ENCODE measurements at regions not wholly inside any gene's neighbourhood (a gene's known extent, or its start where the extent isn't known, plus 50 kb on each side); places are given as distances from the start of the nearest gene placed in this dataset.

DNA sequence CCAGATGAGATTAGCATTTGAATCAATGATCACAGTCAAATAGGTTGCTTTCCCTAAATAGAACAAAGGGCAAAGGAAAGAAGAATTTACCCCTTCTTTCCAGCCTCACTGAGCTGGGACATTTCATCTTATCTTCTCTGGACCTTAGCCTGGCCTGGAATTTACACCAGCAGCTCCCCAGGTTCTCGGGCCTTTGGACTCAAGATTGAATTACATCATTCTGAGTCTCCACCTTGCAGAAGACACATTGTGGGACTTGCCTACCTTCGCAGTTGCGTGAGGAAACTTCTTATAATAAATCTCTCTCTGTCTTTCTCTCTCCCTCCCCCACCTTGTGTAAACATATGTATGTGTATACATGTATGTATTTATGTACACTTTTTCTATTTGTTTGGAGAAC is 732.4 kb downstream of the IPMK start:
- no peak for DNase-seq (ENCODE audit: low spot score)

DNA sequence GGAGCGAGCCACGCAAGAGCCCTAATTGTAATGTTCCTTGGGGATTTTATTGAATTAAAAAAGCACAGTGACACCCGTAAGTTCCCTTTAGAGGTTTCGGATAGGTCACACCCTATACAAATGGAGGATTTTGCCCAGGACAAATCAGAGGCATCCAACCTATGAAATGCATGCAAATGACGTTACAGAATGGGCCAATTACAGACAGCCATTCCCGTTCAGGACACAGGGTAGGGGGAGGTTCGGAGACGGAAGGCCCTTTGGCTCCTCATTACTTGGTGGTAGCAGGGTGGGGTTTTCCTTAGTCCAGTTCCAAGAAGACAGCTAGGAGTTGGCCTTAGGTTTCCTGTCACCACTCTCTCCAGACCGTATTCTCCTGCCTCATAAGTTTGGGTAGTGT is 754.1 kb downstream of the IPMK start:
- DNase-seq (ENCODE audit: low spot score) = no peak

DNA sequence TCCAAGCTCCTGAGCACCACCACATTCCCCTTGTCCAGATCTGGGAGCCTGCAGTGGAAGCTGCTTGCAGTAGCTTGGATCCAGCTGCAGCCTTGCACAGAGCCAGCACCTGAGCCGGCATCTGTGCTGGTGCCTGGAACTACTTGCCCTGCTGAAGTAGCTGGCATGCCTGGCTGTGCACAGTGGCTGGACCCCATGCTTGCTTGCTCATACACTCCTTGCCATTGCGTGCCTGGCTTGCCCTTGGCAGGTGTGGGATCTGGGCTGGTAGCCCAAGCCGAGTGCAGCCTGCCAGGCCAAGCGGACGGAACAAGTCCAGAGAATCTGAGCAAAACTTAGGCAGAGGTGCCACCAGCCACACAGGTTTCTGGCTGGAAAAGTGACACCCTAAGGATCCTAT is 759.9 kb downstream of the IPMK start:
- no peak for DNase-seq (ENCODE audit: low spot score)

DNA sequence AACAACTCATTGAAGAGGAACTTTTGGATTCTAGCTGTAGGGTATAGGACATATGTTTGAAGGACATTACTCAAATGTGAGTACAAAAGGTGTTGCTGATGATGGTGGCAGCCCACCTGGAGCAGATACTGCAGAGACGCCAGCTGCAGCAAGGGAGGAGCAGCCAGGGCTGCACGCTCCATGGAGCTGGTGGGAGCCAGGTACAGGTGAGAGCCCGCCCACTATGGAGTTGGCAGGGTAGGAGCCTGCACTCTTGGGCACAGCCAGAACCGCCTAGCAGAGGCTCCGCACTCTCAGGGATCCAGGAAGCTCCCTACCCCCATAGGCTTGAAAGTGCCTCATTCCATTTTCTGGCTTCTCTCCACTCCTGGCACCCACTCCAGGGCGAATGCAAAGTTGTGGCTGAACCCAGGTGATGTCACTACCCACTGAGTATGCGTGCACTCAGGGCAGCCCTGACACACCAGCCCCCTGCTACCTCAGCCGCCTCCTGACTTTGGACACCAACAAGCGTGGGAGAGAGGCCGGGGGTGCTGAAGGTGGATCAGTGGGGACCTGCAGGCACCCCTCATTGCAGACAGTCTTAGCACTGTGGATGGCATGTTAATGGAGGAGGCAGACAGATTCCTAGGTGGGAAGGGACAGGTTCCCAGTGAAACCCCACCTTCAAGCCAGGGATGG is 761.1 kb downstream of the IPMK start:
- DNase-seq (ENCODE audit: low spot score) = no peak

DNA sequence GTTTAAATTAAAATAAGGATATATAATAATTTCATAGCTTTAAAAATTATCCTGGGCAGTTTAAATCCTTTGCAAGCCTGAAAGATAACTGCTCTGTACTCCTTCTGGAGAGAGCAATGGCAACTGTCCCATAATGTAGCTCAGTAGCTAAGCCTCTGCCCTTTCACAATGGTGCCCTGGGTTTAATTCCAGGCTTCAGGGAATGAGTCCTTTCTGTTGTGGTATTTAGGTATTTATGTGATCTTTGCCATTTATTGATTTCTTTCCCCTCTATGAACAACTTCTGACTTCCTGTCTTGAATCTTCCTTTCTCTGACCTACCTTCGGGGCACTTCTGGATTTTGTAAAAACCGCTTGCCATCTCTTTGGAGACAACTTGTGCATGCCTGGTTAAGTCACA is 773.2 kb downstream of the IPMK start:
- DNase-seq (ENCODE audit: low spot score) = no peak

DNA sequence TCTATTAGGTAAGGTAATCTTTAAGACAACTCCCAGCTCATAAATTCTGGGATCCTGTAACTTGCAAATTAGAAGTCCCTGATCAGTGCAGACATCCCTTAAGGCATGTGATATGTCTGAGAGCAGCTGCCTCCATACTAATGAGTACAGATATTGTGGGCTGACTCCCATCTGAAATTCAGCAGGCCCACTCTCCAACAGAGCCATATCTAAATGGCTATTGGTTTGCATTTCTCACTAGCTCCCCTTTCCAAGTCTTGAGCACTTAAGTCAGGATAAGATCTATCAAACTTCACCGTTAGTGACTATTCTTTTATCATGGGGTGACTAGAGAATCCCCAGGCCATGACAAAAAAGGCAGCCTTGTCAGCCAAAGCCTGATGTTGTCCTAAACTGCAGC is 785.4 kb downstream of the IPMK start:
- no peak for DNase-seq (ENCODE audit: low spot score)

DNA sequence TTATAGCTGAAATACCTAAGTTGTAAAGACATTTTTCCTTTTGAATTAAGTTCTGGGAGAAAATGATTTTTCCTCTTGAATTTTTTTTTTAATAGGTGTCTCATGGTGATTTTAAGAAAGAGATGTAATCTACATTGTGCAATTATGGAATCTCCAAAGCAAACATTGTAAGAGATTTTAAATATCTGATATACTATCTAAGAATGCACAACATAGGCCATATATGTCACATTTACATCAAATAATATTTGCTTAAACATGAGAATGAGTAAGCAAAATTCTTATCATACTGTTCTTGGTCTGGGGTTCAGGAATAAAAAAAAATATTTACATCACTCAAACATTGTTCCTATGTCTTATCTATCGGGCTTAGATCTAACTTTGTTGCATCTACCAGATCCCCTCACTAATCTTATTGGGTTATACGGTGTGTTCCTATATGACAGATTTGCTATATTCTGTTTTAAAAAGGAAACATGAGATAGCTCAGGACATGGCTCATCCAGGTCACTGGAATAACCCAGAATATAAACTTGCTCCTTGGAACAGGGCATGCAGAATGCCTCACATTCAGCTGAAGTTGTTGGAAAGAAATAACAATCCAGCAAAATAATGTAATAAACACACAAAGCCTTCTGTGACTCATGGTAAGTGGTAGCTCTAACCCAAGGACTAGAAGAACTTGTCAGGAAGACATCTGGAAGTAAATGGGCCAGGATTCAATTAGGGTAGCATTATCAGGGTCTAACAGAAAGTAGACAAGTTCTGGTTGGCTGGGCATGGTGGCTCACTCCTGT is 794.7 kb downstream of the IPMK start:
- no peak for DNase-seq (ENCODE audit: low spot score)

DNA sequence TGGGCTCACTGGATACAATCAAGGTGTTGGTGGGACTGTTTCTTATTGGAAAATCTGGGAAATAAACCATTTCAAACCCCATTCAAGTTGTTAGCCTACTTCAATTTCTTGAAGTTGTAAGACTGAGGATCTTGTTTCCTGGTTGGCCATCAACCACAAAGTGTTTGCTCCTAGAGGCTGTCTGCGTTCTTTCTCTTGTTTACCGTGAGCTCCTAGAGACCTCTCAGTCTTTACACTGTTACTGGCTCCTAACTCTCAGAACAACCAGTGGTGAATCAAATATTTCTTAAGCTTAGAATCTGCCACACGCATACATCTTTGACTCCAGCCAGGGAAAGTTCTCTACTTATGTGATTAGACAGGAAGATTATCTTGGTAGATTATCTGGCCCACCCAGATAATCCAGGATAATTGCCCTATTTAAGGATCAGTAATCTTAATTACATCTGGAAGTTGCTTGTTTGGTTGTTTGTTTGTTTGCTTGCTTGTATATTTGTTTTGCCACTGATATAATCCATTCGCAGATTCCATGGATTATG is 798.7 kb downstream of the IPMK start:
- no peak for DNase-seq (ENCODE audit: low spot score)

DNA sequence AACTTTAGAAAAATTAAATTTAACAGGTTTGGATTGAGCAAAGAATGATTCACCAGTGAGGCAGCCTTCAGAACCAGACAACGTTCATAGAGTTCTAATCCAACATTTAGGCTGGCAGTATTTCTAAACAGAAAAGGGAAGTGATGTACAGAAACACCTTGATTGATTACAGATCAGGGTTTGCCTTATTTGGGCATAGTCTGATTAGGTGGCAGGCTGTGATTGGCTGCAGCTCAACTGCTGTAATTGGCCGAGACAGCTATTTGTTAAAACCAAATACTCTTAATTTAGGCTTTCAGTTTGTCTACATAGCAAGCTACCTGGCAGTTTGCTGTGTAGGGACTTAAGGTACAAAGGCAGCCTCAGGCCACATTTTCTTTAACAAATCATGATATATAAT is 802.5 kb downstream of the IPMK start:
- DNase-seq (ENCODE audit: low spot score) = no peak

DNA sequence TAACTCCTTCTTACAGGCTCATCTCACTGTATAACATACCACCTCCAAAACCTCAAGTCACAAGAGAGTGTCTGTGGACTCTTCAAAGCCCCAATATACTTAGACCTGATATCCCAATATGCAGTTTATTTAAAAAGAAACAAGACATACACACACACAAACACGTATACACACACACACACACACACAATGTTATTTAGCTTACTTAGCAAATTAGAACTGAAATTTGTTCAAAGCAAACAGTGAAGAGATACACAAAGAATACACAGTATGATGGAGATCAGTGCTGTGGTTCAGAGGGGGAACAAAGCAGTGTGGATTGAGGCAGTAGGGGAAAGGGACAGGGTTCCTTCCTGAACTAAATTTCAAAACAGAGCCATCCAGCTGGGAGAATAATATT is 807.2 kb downstream of the IPMK start:
- DNase-seq (ENCODE audit: low spot score) = no peak

DNA sequence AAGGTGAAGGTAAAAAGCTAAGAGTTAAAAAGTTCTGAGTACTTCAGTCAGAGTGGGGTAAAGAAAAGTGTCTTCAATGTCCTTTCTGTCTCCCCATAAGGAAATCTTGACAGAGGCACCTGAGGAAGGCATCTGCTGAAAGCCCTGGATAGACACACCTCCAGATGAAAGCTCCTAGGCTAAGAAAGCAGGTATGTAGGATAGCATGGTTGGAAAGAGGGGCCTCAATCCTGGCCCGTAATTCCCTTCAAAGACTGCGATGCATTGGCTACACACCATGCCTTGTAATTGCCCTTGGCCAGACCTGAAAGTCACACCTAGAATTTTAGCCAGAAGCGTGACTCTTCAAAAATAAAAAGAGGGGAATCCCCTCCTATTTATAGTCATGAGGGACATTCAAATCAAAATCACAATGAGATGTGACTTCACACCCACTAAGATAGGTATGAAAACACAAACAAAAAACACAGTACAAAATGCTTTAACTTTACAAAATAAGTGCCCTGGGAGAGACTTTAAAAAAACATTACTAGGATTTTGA is 809.7 kb downstream of the IPMK start:
- DNase-seq (ENCODE audit: low spot score) = no peak

DNA sequence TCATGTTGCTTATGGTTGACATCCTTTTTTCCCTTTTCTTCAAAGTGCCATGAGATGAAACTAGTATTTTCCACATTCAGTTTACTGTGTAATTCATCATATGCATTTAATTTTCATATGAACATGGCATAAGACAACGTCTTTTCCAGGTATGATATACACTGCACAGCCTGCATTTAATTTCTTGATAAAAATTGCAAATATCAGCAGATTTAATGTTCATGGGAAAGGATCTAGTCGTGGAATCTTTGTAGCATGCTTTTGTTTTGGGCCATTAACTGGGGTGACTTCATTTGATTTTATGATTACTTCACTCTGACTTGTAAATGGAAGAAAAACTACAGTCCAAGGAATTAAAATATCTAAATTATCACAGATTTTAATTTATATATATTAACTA is 837.3 kb downstream of the IPMK start:
- no peak for DNase-seq (ENCODE audit: low spot score)

DNA sequence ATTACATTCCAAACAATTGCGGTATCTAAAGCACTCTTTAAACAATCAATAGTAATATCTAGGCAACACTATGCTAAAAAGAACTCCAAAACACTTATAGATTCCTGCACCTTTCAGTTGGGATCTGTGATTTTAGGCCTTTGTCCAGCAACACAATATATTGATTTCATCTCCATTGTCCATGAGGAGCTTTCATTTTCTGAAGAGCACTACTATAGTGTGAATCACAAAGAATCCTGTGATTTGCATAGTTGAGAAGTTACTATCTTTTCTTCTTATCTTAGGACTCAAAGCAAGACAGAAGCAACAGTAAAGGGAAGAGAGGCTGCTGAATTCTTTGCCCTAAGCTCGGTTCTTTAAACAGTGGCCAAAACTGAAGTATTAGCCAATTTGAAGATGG is 846.8 kb downstream of the IPMK start:
- DNase-seq (ENCODE audit: low spot score) = no peak

DNA sequence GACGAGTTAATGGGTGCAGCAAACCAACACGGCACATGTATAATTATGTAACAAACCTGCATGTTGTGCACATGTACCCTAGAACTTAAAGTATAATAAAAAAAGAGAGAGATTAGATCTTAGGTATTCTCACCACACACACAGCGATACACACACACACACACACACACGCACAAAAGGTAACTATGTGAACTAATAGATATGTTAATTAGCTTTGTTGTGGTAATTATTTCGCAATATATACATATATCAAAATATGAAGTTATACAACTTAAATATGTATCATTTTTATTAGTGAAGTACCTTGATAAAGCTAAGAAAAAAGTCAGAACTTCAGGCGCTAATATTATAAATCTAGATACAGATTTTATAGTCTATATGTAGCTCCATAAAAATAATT is 849.2 kb downstream of the IPMK start:
- DNase-seq (ENCODE audit: low spot score) = no peak

DNA sequence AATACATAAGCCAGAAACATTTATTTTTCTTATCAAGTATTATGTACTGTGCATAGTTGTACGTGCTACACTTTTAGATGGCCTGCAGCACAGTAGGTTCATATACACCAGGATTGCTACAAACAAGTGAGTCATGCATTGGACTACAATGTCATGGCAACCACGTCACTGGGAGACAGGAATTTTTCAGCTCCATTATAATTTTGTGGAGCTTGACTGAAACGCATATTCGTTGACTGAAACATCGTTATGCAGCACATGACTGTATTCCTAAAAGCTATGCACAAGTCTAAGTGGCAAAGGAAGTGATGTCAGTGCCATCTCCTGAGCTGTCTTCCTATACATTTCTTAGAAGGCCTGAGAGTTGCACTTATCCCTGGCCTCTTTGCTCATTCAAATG is 871.8 kb downstream of the IPMK start:
- DNase-seq (ENCODE audit: low spot score) = no peak

DNA sequence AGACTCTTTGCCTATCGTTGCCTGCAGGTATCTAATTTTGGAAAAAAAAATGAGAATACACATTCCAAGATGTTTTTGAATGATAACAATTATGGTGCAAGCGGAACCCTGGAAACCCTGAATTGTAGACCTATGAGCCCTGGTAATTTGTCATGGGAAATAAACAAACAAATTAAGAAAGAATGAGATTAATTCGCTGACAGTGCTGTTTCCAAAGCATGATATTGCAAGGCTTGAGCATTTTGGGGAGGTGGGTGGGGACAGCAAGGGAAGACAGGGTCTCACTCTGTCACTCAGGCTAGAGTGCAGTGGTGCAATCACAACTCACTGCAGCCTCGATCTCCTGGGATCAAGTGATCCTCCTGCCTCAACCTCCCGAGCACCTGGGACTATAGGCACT is 900.3 kb downstream of the IPMK start:
- no peak for DNase-seq (ENCODE audit: low spot score)

DNA sequence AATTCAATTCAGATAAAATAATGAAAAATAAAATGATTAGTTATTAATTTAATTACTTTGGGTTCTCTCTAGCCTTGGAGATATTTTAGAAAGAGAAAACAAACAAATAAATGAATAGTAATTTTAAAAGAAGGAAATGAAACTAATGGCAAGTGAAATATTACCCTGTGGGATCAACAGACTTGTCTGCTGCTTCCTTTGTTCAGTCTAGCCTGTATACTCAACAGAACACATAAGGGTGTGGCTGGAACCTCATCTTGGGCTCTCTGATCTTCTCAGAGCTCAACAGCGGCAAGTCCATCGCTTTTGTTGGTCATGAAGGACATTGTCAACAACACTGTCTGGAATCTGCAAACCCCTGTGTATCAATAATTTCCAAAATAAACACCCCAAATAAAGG is 904.9 kb downstream of the IPMK start:
- DNase-seq (ENCODE audit: low spot score) = no peak

DNA sequence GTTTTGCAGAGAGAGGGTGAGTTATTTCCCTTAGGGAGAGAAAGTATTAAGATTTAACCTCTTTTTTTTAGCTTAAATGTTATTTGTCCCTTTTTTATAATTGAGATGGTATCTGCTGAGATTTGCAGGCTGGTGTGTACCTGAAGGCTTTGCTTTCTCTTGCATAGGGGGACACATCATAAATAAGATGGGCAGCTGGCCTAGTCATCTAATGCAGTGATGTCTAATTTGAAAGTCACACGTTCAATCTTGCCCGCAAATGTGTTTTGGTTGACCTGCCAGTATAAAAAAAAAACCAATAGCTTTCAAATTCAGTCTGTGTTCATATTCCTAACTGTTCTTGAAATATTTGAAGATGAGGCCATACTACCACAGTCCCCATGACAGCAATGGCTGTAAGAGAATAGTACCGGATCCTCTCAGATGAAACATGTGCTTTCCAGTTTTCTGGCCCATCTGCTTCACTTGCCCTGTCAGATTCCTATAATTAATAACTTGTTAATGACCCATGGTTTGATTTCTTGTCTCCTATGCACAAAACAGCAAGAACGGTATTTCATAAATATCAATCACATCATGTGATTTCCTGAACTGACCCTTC is 914.2 kb downstream of the IPMK start:
- no peak for DNase-seq (ENCODE audit: low spot score)

DNA sequence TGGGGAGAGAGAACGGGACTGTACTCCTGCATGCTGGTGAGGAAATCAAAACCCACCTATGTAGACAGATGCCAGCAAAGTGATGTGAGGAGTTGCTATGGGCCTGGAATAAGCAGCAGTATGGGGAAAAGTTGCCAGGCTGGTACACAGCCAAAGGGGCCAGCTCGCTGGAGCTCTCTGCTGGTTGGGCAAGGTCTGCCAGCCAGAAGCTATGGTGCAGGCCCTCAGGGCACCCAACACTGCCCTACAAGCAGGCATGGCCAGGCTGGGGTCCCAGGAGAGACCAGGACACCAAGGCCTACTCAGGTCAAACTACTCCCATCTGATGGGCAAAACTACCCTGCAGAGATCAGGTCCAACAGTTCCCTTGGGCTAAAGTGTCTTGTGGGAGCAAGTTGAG is 916.6 kb downstream of the IPMK start:
- no peak for DNase-seq (ENCODE audit: low spot score)

DNA sequence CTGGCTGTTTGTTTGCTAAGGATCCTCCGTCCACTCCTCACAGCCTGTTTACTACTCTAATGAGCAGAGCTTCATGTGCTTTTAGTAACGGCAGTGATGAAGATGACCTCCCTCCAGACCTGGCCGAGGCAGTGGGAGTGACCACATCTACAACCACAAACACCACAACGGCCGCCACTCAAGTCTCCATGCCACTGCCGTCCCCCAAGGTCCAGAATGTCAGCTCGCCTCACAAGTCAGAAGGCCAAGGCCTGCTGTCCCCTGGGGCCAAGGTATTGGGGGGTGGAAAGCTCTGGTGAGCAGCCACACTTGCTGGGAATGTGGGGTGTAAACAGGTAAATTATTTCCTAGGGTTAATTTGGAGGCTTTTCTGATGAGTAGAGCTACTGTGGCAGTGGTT is 926.4 kb downstream of the IPMK start:
- DNase-seq (ENCODE audit: low spot score) = no peak

DNA sequence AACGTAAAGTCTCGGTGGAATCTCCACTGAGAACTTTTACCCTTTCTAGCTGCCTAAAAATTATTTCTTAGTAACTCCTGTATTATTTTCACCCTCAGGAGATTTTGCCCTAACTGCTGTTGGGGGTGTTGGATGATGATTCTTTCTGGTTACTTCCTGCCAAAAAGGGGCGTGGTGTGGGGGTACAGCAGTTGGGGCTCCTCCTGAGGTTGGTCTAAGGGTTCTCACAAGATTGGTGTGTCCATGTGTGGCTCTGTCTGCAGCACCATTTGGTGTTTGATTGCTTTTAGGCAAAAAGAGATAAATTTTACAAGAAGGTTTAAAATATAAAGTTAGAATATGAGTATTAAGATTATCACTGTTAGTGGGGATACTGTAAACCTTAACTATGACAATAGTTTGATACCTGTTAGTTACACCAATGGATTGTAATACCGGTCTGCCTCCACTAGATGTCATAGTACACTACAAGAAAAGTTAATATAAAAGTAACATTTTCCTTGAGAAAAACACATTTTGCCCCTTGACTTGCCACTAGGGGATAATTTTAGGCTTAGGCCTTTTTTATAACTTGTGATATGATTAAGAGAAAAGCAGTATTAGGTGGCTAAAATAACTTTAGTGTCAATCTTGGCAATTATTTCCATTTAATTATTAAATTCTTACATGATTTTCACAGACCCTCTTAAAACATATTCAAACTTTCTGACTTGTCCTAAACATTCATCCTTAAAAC is 928.7 kb downstream of the IPMK start:
- DNase-seq (ENCODE audit: low spot score) = peak; percentile 36

DNA sequence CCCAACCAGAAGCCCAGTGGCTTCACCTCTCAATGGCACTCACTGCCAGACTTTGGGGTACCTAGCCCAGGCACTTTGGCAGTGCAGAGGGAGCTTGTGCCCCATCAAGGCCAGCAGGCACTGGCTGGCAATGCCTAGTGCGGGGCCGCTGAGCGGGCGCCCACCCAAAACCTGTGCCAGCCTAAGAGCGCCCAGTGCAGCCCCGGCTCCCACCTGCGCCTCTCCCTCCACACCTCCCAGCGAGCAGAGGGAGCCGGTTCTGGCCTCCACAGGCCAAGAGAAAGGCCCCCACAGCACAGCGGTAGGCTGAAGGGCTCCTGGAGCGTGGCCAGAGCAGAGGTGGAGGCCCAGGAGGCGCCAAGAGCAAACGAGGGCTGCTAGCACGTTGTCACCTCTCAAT is 930.8 kb downstream of the IPMK start:
- DNase-seq (ENCODE audit: low spot score) = no peak

Data from COLO829 (cell line).